Tibial nerve (tissue), 4 donors: ENCODE measurements at regions not wholly inside any gene's neighbourhood (a gene's known extent, or its start where the extent isn't known, plus 50 kb on each side); places are given as distances from the start of the nearest gene placed in this dataset.

Source experiments
- DNase-seq, 2 donors: peaks; one replicate each; pipeline ENCODE4 v3.0.0-alpha.2; 2019; ENCODE audit warnings: low spot score in 2 of 2
- H3K27ac ChIP-seq, 4 donors: fragments of 200-600 bp; sonication (generic) in 3 of 4; one replicate each; pipeline ENCODE4 v1.5.1; 2017 to 2019; ENCODE audit warnings: mild to moderate bottlenecking in 1 of 4
- H3K27me3 ChIP-seq, 2 donors: fragments of 200-600 bp; sonication (generic) in 1 of 2; one replicate each; pipeline versions ENCODE4 v1.5.1 to v1.6.0; 2017 to 2019
- H3K36me3 ChIP-seq, 3 donors: fragments of 200-600 bp; sonication (generic); one replicate each; pipeline ENCODE4 v1.5.1; 2018 to 2019
- H3K4me1 ChIP-seq, 4 donors: fragments of 200-600 bp; sonication (generic) in 3 of 4; one replicate each; pipeline ENCODE4 v1.5.1; 2017 to 2019
- H3K4me3 ChIP-seq, 4 donors: fragments of 200-600 bp; sonication (generic) in 3 of 4; one replicate each; pipeline ENCODE4 v1.5.1; 2017 to 2019; ENCODE audit warnings: mild to moderate bottlenecking in 1 of 4, moderate library complexity in 1 of 4
- H3K9me3 ChIP-seq, 4 donors: fragments of 200-600 bp; sonication (generic) in 3 of 4; one replicate each; pipeline ENCODE4 v1.5.1; 2017 to 2019
- EP300 ChIP-seq, 2 donors: sonication (generic); formaldehyde crosslinking; IDR thresholded peaks; one replicate each; pipeline ENCODE4 v1.6.1; 2017; ENCODE audit warnings: antibody characterized with exemption in 2 of 2, mild to moderate bottlenecking in 1 of 2
- POLR2A ChIP-seq, 2 donors: fragments of 450-650 bp; IDR thresholded peaks; one replicate each; pipeline ENCODE4 v1.6.1; 2017; ENCODE audit warnings: antibody characterized with exemption in 2 of 2, mild to moderate bottlenecking in 2 of 2, moderate library complexity in 2 of 2
- WGBS, 2 donors: methylation state at CpG; one replicate each; pipeline ENCODE4 v1.1.5; 2018; 5-methylcytosine and 5-hydroxymethylcytosine counted together
- TF ChIP-seq, protein P1 (sequence below), 5 experiments: fragments of 200-600 bp in 3 of 5; fragments of 450-650 bp in 2 of 5; sonication (generic) in 3 of 5; IDR thresholded peaks; one replicate each; pipeline ENCODE4 v1.5.1; 2016 to 2019; ENCODE audit warnings: antibody characterized with exemption in 5 of 5, mild to moderate bottlenecking in 3 of 5, moderate library complexity in 2 of 5

DNA sequence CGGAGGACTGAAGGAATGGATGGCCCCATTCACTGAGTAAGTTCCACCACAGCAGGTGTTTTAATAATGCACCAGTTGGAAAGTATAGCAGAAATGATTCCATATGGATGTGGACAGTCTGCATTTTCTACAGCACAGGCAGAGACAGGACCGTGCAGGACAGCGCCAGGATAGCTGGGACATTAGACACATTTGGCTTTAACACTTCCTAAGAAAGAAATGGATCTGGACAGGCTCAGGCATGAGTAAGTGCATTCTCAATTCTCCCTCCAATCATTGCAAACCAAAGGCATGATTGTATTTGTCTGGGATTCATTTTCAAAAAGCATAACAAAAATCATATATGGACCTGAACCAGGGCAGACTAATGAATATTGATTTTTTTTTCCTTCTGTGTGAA, 233.0 kb upstream of the POU2AF2 start:
- DNase-seq, result no peak
- Histone ChIP-seq H3K9me3 (no peaks in the 10 kb centered on the region), H3K36me3 (no peaks in the 10 kb centered on the region), H3K27me3 (no peaks in the 10 kb centered on the region), H3K4me3 (no peak overlapping the region), H3K27ac (no peak overlapping the region), H3K4me1 (peaks cover 0 to 3% (median 0%) of the 10 kb centered on the region in 4 donors)
- TF ChIP-seq, protein P1, sequence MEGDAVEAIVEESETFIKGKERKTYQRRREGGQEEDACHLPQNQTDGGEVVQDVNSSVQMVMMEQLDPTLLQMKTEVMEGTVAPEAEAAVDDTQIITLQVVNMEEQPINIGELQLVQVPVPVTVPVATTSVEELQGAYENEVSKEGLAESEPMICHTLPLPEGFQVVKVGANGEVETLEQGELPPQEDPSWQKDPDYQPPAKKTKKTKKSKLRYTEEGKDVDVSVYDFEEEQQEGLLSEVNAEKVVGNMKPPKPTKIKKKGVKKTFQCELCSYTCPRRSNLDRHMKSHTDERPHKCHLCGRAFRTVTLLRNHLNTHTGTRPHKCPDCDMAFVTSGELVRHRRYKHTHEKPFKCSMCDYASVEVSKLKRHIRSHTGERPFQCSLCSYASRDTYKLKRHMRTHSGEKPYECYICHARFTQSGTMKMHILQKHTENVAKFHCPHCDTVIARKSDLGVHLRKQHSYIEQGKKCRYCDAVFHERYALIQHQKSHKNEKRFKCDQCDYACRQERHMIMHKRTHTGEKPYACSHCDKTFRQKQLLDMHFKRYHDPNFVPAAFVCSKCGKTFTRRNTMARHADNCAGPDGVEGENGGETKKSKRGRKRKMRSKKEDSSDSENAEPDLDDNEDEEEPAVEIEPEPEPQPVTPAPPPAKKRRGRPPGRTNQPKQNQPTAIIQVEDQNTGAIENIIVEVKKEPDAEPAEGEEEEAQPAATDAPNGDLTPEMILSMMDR (IDR thresholded peaks at IDR 0.05), result no peak
- TF ChIP-seq POLR2A (IDR thresholded peaks at IDR 0.05), result no peak
- WGBS, 2 donors, result 84 to 89% methylated on average over 3 of the region's 3 CpGs

DNA sequence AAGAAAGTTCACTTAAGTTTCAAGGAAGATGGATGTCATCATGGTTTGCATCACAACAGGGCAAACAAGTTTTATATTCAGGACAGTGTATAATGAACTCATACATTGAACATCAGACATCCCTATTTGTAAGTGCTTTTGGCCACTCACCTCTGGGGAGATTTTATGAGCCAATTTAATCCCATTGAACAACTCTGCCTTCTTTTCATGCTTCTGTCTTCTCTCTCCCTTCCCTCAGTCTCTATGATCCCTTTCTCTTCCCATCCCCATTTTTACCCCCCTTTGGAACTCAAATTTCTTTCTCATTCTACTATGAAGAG, 234.3 kb upstream of the POU2AF2 start:
- peaks cover 0 to 3% (median 0%) of the 10 kb centered on the region in 4 donors for H3K4me1 ChIP-seq
- TF ChIP-seq EP300 (IDR thresholded peaks at IDR 0.05) (no peak), POLR2A (IDR thresholded peaks at IDR 0.05) (no peak)
- TF ChIP-seq, protein P1 (IDR thresholded peaks at IDR 0.05), result no peak
- no peak overlapping the region for H3K27ac ChIP-seq
- H3K27me3 ChIP-seq, result no peaks in the 10 kb centered on the region
- no peaks in the 10 kb centered on the region for H3K36me3 ChIP-seq
- H3K9me3 ChIP-seq, result no peaks in the 10 kb centered on the region
- no peak for DNase-seq
- H3K4me3 ChIP-seq, result no peak overlapping the region

DNA sequence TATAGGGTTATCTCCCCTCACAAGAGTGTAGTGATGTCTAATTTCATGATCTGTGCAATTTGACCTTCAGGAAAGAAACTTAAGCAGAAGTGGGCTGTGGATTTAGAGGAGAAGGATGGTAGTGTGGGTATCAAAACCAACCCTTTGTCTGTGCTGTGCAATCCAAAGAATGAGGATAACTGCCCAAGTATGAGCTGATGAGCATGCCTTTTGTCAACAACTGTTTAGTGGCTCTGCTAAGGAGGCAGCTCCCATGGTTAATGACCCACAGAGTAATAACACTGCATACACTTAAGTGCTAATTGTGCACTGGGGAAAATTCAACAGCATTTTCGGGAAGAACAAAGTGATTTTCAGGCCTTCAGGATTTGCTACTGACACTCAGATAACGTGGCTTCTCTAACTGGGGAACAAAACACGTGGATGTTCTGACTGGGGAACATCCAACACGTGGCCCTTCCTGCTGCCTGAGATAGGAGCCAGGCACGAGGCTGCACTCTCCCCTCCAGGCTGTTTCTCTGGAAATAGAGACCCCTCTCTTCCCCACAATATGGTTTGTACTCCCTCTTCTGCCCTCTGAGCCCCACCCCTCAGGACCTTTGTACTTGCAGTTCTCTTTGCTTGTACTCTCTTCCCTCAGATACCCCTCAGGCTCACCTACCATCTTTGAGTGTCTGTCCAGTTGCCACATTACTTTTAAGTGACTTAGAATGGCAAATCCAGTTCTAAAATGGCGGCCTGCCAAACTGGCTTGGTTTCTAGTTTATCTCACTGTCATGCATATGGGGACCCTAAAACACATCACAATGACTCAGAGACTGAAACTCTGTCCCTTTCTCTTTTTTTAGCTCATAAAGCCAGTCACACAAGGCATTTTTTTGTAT, 234.9 kb upstream of the POU2AF2 start:
- H3K9me3 ChIP-seq, result no peaks in the 10 kb centered on the region
- H3K4me1 ChIP-seq, result peaks cover 0 to 3% (median 0%) of the 10 kb centered on the region in 4 donors
- H3K36me3 ChIP-seq, result no peaks in the 10 kb centered on the region
- 70 to 76% methylated on average over 6 of the region's 6 CpGs for WGBS, 2 donors
- TF ChIP-seq POLR2A (IDR thresholded peaks at IDR 0.05) (no peak), EP300 (IDR thresholded peaks at IDR 0.05) (no peak)
- TF ChIP-seq, protein P1 (IDR thresholded peaks at IDR 0.05), result no peak
- DNase-seq, result no peak
- no peak overlapping the region for H3K4me3 ChIP-seq
- no peaks in the 10 kb centered on the region for H3K27me3 ChIP-seq
- H3K27ac ChIP-seq, result no peak overlapping the region

DNA sequence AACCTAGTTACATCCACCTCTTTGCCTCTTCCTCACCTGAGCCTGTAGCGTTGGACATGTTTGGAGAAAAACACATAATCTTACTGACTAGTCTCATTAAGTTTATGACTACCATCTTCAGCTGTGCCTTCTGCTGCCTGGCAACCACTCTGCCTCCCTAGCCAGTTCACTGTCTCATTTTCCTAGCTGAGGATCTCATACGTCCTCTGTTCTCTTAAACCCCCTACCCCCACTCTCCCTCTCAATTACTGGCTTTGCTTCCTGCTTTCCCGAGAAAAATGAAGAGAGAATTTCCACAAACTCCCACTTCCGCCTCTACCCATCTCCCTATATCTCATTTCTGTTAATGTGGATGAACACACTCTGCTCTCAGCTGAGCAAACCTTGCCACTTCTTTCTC, 239.3 kb upstream of the POU2AF2 start:
- DNase-seq, result no peak
- Histone ChIP-seq H3K9me3 (no peaks in the 10 kb centered on the region), H3K4me1 (peaks cover 0 to 9% (median 0%) of the 10 kb centered on the region in 4 donors), H3K27me3 (no peaks in the 10 kb centered on the region), H3K27ac (no peak overlapping the region), H3K4me3 (no peak overlapping the region), H3K36me3 (no peaks in the 10 kb centered on the region)
- no peak for TF ChIP-seq EP300 (IDR thresholded peaks at IDR 0.05)
- TF ChIP-seq, protein P1 (IDR thresholded peaks at IDR 0.05), result no peak
- TF ChIP-seq POLR2A (IDR thresholded peaks at IDR 0.05), result no peak
- 76 to 78% methylated on average over 4 of the region's 4 CpGs for WGBS, 2 donors

DNA sequence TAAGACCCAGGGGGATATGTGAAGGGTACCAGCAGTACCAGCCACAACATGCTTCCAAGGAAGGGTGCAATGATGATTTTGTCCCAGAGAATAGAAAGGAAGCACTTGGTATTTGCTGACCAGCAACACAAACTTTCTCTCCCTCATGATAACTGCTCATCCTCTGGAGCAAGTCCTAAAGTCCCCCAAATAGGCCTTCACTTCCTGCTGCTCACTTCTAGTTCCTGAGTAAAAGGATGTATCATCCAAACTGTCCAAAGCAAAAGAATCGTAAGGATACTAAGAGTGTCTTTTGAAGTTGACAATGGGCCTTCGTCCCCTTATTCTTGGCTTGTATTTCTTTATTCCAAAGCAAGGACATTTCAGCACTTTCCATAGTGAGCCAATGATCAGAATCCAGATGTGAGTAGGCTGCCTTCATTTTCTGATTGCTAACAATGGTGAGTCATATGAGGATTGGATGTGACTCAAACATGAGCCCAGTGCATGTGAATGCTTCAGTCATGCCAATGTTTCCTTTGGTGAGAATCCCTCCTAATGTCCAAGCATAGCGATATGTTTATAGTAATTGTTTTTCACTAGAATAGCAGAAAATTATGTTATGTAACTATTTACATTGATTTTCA, 243.4 kb upstream of the POU2AF2 start:
- Histone ChIP-seq H3K4me1 (peaks cover 0 to 19% (median 0%) of the 10 kb centered on the region in 4 donors), H3K36me3 (no peaks in the 10 kb centered on the region), H3K4me3 (no peak overlapping the region), H3K27me3 (no peaks in the 10 kb centered on the region), H3K27ac (peak overlapping the region in 2 of 4 donors; percentile 10 to 14), H3K9me3 (no peaks in the 10 kb centered on the region)
- peak in 1 of 2 donors; percentile 28 for TF ChIP-seq EP300 (IDR thresholded peaks at IDR 0.05)
- TF ChIP-seq POLR2A (IDR thresholded peaks at IDR 0.05), result no peak
- WGBS, 2 donors, result 29 to 56% methylated on average over 3 of the region's 3 CpGs
- DNase-seq, result peak in 1 of 2 donors; percentile 30
